AG04449 (cell line): ENCODE measurements at regions not wholly inside any gene's neighbourhood (a gene's known extent, or its start where the extent isn't known, plus 50 kb on each side); places are given as distances from the start of the nearest gene placed in this dataset.

Experiments used
- CTCF ChIA-PET: fragments of 350-600 bp; formaldehyde crosslinking; extraction: SDS; loops from one replicate; lab custom pipeline; 2021; ENCODE audit warnings: antibody characterized with exemption; lab: Yijun Ruan, JAX
- POLR2A ChIA-PET: fragments of 400-600, 350-600 bp; formaldehyde crosslinking; extraction: SDS; loops from one replicate; lab custom pipeline; 2020; ENCODE audit warnings: antibody characterized with exemption, inconsistent platforms; lab: Yijun Ruan, JAX
- DNase-seq: peaks from one replicate; pipeline ENCODE4 v3.0.0-alpha.2; 2010; ENCODE audit warnings: low read depth, low spot score
- H3K4me3 ChIP-seq: 2 replicates; pipeline ENCODE4 v1.5.1; 2011; ENCODE audit warnings: low read depth, mild to moderate bottlenecking, control low read depth, low read length
- CTCF ChIP-seq: IDR thresholded peaks from one replicate; pipeline ENCODE4 v1.5.1; 2011; ENCODE audit warnings: mild to moderate bottlenecking, moderate library complexity, low read length, control low read depth, inconsistent platforms; ENCODE audit not compliant: insufficient read depth; ENCODE audit errors: missing control alignments

- POLR2A ChIA-PET, result no interaction called here
- no peak for DNase-seq
- CTCF ChIA-PET, result no interaction called here
- no peak overlapping the region for H3K4me3 ChIP-seq
- no peak for TF ChIP-seq CTCF
Observed at GRCh38 chr2:15705310-15705709, 113.6 kb downstream of the DDX1 start.

- no peak overlapping the region for H3K4me3 ChIP-seq
- no peak for DNase-seq
- ChIA-PET POLR2A (no interaction called here), CTCF (no interaction called here)
- TF ChIP-seq CTCF, result no peak
Observed at GRCh38 chr2:15705839-15706386, 114.2 kb downstream of the DDX1 start.

GRCh38 chr2:15706424-15706823 lies 114.8 kb downstream of the DDX1 start:
- CTCF ChIA-PET, result no interaction called here

GRCh38 chr2:15706986-15707632 lies 115.4 kb downstream of the DDX1 start:
- CTCF ChIA-PET, result no interaction called here
- TF ChIP-seq CTCF, result no peak
- no peak overlapping the region for H3K4me3 ChIP-seq
- no peak for DNase-seq
- POLR2A ChIA-PET, result no interaction called here

More at GRCh38 chr2:15706424-15706823, 114.8 kb downstream of the DDX1 start:
- no peak overlapping the region for H3K4me3 ChIP-seq
- DNase-seq, result no peak
- POLR2A ChIA-PET, result no interaction called here
- TF ChIP-seq CTCF, result no peak

GRCh38 chr2:15708161-15708560 lies 116.5 kb downstream of the DDX1 start:
- ChIA-PET POLR2A (no interaction called here), CTCF (no interaction called here)
- DNase-seq, result no peak
- no peak overlapping the region for H3K4me3 ChIP-seq
- no peak for TF ChIP-seq CTCF

GRCh38 chr2:15708865-15709820 lies 117.5 kb downstream of the DDX1 start:
- DNase-seq, result no peak
- CTCF ChIA-PET, result no interaction called here
- POLR2A ChIA-PET, result no interaction called here
- TF ChIP-seq CTCF, result no peak
- no peak overlapping the region for H3K4me3 ChIP-seq
